ENCODE measurements at regions not wholly inside any gene's neighbourhood (a gene's known extent, or its start where the extent isn't known, plus 50 kb on each side); places are given as distances from the start of the nearest gene placed in this dataset.

DNA sequence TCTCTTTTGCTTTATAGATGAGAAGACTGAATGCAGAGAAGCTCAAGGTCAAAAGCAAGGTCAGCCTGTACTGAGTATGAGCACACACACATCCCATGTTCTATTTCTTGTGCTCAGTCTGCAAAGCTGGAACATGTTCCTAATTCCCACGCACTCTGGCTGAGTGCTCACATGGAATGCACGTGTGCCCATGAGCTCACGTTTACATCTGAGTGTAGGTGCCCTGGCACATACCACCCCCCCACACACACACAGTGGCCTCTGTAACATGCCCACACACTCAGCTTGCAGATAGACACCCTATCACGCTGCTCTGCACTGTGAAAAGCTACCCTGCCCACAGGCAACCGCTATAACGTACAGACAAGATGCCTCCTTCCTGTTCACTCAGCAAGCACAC lies 700.1 kb downstream of the MED13L start:
- no peaks in the 10 kb centered on the region for H3K36me3 ChIP-seq

GRCh38 chr12:115574826-115575225 lies 702.7 kb downstream of the MED13L start:
- Histone ChIP-seq H3K27me3 (no peaks in the 10 kb centered on the region), H3K4me1 (ENCODE audit: control insufficient read depth in 1 of 2, insufficient read depth in 1 of 2, low read depth in 1 of 2, low read length in 1 of 2) (no peaks in the 10 kb centered on the region), H3K36me3 (no peaks in the 10 kb centered on the region), H3K27ac (no peak overlapping the region), H3K9me3 (no peaks in the 10 kb centered on the region), H3K4me3 (ENCODE audit: low read depth in 1 of 2, low read length in 1 of 2) (no peak overlapping the region)
- TF ChIP-seq CTCF (IDR thresholded peaks at IDR 0.05), result no peak

More for the DNA sequence above, 700.1 kb downstream of the MED13L start:
- H3K27me3 ChIP-seq, result no peaks in the 10 kb centered on the region
- H3K4me3 ChIP-seq (ENCODE audit: low read depth in 1 of 2, low read length in 1 of 2), result no peak overlapping the region
- H3K9me3 ChIP-seq, result no peaks in the 10 kb centered on the region
- TF ChIP-seq CTCF (IDR thresholded peaks at IDR 0.05), result no peak
- no peaks in the 10 kb centered on the region for H3K4me1 ChIP-seq (ENCODE audit: control insufficient read depth in 1 of 2, insufficient read depth in 1 of 2, low read depth in 1 of 2, low read length in 1 of 2)
- H3K27ac ChIP-seq, result no peak overlapping the region

GRCh38 chr12:115572440-115572839 lies 705.1 kb downstream of the MED13L start:
- H3K27me3 ChIP-seq, result no peaks in the 10 kb centered on the region
- H3K27ac ChIP-seq, result no peak overlapping the region
- TF ChIP-seq CTCF (IDR thresholded peaks at IDR 0.05), result no peak
- no peaks in the 10 kb centered on the region for H3K9me3 ChIP-seq
- no peaks in the 10 kb centered on the region for H3K36me3 ChIP-seq
- H3K4me3 ChIP-seq (ENCODE audit: low read depth in 1 of 2, low read length in 1 of 2), result no peak overlapping the region
- H3K4me1 ChIP-seq (ENCODE audit: control insufficient read depth in 1 of 2, insufficient read depth in 1 of 2, low read depth in 1 of 2, low read length in 1 of 2), result no peaks in the 10 kb centered on the region

- Histone ChIP-seq H3K36me3 (no peaks in the 10 kb centered on the region), H3K27ac (no peak overlapping the region), H3K27me3 (no peaks in the 10 kb centered on the region), H3K4me1 (ENCODE audit: control insufficient read depth in 1 of 2, insufficient read depth in 1 of 2, low read depth in 1 of 2, low read length in 1 of 2) (no peaks in the 10 kb centered on the region), H3K4me3 (ENCODE audit: low read depth in 1 of 2, low read length in 1 of 2) (no peak overlapping the region), H3K9me3 (no peaks in the 10 kb centered on the region)
- TF ChIP-seq CTCF (IDR thresholded peaks at IDR 0.05), result no peak
Observed at GRCh38 chr12:115571446-115571845, 706.0 kb downstream of the MED13L start.

DNA sequence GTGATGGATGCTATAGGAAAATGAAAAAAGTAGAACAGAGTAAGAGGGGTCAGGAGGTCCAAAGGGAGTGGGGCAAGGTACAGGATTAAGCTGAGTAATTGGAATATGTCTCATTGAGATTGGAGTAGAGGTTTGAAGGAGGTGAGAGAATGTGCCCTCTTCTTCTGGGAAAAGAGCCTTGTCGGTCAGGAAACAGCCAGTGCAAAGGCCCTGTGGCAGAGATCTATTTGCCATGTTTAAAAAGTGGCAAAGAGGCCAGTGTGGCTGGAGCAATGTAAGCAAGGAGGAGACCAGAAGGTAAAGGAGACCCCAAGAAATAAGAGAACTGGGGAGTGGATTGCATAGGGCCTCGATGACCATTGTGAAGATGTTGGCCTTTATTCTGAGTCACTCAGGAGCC lies 706.5 kb downstream of the MED13L start:
- no peak for TF ChIP-seq CTCF (IDR thresholded peaks at IDR 0.05)
- Histone ChIP-seq H3K27ac (no peak overlapping the region), H3K36me3 (no peaks in the 10 kb centered on the region), H3K9me3 (no peaks in the 10 kb centered on the region), H3K4me1 (ENCODE audit: control insufficient read depth in 1 of 2, insufficient read depth in 1 of 2, low read depth in 1 of 2, low read length in 1 of 2) (no peaks in the 10 kb centered on the region), H3K27me3 (no peaks in the 10 kb centered on the region), H3K4me3 (ENCODE audit: low read depth in 1 of 2, low read length in 1 of 2) (no peak overlapping the region)
